GM12873 (cell line): ENCODE measurements at regions not wholly inside any gene's neighbourhood (a gene's known extent, or its start where the extent isn't known, plus 50 kb on each side); places are given as distances from the start of the nearest gene placed in this dataset.

ENCODE experiments used
- CTCF ChIP-seq: IDR thresholded peaks from 2 replicates; pipeline ENCODE4 v1.5.1; 2012; ENCODE audit warnings: low read depth, mild to moderate bottlenecking, moderate library complexity, low read length, control low read depth; ENCODE audit not compliant: insufficient read depth; ENCODE audit errors: missing control alignments

GRCh38 chr12:5230156-5230555, 186.5 kb downstream of the KCNA5 start:
- no peak for TF ChIP-seq CTCF

GRCh38 chr12:5230861-5231260, 187.2 kb downstream of the KCNA5 start:
- TF ChIP-seq CTCF, result no peak

GRCh38 chr12:5232291-5232690, 188.6 kb downstream of the KCNA5 start:
- no peak for TF ChIP-seq CTCF

- TF ChIP-seq CTCF, result no peak
Observed at GRCh38 chr12:5232826-5233500, 189.3 kb downstream of the KCNA5 start.

- no peak for TF ChIP-seq CTCF
Observed at GRCh38 chr12:5236022-5236640, 192.5 kb downstream of the KCNA5 start.

- TF ChIP-seq CTCF, result no peak
Observed at GRCh38 chr12:5242440-5242839, 189.5 kb upstream of the NTF3 start.

GRCh38 chr12:5243014-5243413, 188.9 kb upstream of the NTF3 start:
- no peak for TF ChIP-seq CTCF
